Left cardiac atrium (tissue), 4 donors: ENCODE measurements at regions not wholly inside any gene's neighbourhood (a gene's known extent, or its start where the extent isn't known, plus 50 kb on each side); places are given as distances from the start of the nearest gene placed in this dataset.

Experiments
- ATAC-seq, 2 donors: fragments of 200-7000 bp; cut with Tn5 transposase; one replicate each; pipeline ENCODE4 v1.9.1; 2020; ENCODE audit warnings: mild to moderate bottlenecking in 2 of 2, moderate library complexity in 2 of 2
- DNase-seq: peaks from one replicate; pipeline ENCODE4 v3.0.0-alpha.2; 2020
- intact Hi-C, 2 donors: fragments of 100-400 bp; cut with DNase I; formaldehyde crosslinking; loops; one replicate each; pipeline versions ENCODE4 v1.14.1 to v1.15.1; 2022 to 2023
- donor health status: DM: no; HTN: yes; CAD: no.
- donor health status: DM: no; HTN: yes; CAD: no; lungs with severe emphysema.
- donor health status: DM: yes; HTN: yes; CAD: no.
- donor health status: Dilated cardiomyopathy.

- ATAC-seq (peak; percentile 12 to 82), DNase-seq (peak; percentile 58)
- intact Hi-C loops, result no loop called here
These were observed 166.2 kb upstream of the RPL38 start for GRCh38 chr17:74037320-74037719.

GRCh38 chr17:74040291-74040690 lies 163.2 kb upstream of the RPL38 start:
- intact Hi-C loops, result no loop called here
- no peak for DNase-seq
- no peak for ATAC-seq

GRCh38 chr17:74040729-74041128 lies 162.7 kb upstream of the RPL38 start:
- ATAC-seq, result no peak
- intact Hi-C loops, result no loop called here
- DNase-seq, result no peak

- DNase-seq (no peak), ATAC-seq (no peak)
- intact Hi-C loops, result no loop called here
These were observed 161.4 kb upstream of the RPL38 start for GRCh38 chr17:74041869-74042640.

- DNase-seq (peak; percentile 57), ATAC-seq (peak in 1 of 2 donors; percentile 86)
- intact Hi-C loops, result no loop called here
These were observed 160.6 kb upstream of the RPL38 start for GRCh38 chr17:74042744-74043486.

GRCh38 chr17:74043976-74044375 lies 159.5 kb upstream of the RPL38 start:
- intact Hi-C loops, result no loop called here
- DNase-seq, result no peak

GRCh38 chr17:74045608-74046280 lies 157.7 kb upstream of the RPL38 start:
- intact Hi-C loops, result no loop called here
- ATAC-seq (no peak), DNase-seq (no peak)

More at GRCh38 chr17:74043976-74044375, 159.5 kb upstream of the RPL38 start:
- no peak for ATAC-seq

- intact Hi-C loops, result no loop called here
- no peak for DNase-seq
- ATAC-seq, result no peak
These were observed 154.1 kb upstream of the RPL38 start for GRCh38 chr17:74049167-74049966.

GRCh38 chr17:74049967-74050458 lies 153.5 kb upstream of the RPL38 start:
- no peak for ATAC-seq
- intact Hi-C loops, result no loop called here
- no peak for DNase-seq

- intact Hi-C loops, result no loop called here
- ATAC-seq (no peak), DNase-seq (no peak)
These were observed 152.1 kb upstream of the RPL38 start for GRCh38 chr17:74051348-74051747.

- intact Hi-C loops, result no loop called here
- ATAC-seq (no peak), DNase-seq (no peak)
These were observed 150.3 kb upstream of the RPL38 start for GRCh38 chr17:74052993-74053711.

- DNase-seq, result no peak
- no peak for ATAC-seq
- intact Hi-C loops, result no loop called here
These were observed 149.8 kb upstream of the RPL38 start for GRCh38 chr17:74053712-74054078.

- ATAC-seq, result no peak
- intact Hi-C loops, result no loop called here
- no peak for DNase-seq
These were observed 149.2 kb upstream of the RPL38 start for GRCh38 chr17:74054249-74054648.

- intact Hi-C loops, result no loop called here
- no peak for DNase-seq
- ATAC-seq, result no peak
These were observed 147.8 kb upstream of the RPL38 start for GRCh38 chr17:74055508-74056160.

- no peak for DNase-seq
- no peak for ATAC-seq
- intact Hi-C loops, result no loop called here
These were observed 143.8 kb upstream of the RPL38 start for GRCh38 chr17:74059479-74060240.

GRCh38 chr17:74061758-74062157 lies 141.7 kb upstream of the RPL38 start:
- ATAC-seq (no peak), DNase-seq (no peak)
- intact Hi-C loops, result no loop called here

GRCh38 chr17:74062234-74062633 lies 141.2 kb upstream of the RPL38 start:
- intact Hi-C loops, result no loop called here
- no peak for ATAC-seq
- no peak for DNase-seq
